ENCODE measurements at regions not wholly inside any gene's neighbourhood (a gene's known extent, or its start where the extent isn't known, plus 50 kb on each side); places are given as distances from the start of the nearest gene placed in this dataset.

DNA sequence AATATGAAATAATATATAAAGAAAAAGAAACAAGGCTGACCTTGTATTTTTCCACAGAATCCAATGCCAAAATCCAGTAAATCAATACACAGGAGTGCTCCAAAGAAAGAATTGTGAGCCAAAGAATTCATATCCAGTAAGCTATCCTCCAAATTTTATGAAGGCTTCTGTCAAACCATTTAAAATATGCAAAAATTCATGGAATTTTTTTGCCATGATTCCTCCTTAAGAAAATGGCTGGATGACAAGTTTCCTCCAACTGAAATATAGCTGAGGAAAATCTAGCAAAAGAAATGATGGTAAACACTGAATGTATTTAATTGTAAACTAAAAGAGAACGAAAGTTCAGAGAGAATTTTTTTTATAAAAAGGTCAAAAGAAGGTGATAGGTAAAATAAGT lies 290.3 kb downstream of the UBE3D start:
- DNase-seq (ENCODE audit: low read depth), result no peak
- TF ChIP-seq, protein P1, sequence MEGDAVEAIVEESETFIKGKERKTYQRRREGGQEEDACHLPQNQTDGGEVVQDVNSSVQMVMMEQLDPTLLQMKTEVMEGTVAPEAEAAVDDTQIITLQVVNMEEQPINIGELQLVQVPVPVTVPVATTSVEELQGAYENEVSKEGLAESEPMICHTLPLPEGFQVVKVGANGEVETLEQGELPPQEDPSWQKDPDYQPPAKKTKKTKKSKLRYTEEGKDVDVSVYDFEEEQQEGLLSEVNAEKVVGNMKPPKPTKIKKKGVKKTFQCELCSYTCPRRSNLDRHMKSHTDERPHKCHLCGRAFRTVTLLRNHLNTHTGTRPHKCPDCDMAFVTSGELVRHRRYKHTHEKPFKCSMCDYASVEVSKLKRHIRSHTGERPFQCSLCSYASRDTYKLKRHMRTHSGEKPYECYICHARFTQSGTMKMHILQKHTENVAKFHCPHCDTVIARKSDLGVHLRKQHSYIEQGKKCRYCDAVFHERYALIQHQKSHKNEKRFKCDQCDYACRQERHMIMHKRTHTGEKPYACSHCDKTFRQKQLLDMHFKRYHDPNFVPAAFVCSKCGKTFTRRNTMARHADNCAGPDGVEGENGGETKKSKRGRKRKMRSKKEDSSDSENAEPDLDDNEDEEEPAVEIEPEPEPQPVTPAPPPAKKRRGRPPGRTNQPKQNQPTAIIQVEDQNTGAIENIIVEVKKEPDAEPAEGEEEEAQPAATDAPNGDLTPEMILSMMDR (IDR thresholded peaks at IDR 0.05; ENCODE audit: low read length, missing control alignments), result no peak
- H3K4me3 ChIP-seq (replicated peaks; ENCODE audit: low read depth, low read length), result no peak overlapping the region

DNA sequence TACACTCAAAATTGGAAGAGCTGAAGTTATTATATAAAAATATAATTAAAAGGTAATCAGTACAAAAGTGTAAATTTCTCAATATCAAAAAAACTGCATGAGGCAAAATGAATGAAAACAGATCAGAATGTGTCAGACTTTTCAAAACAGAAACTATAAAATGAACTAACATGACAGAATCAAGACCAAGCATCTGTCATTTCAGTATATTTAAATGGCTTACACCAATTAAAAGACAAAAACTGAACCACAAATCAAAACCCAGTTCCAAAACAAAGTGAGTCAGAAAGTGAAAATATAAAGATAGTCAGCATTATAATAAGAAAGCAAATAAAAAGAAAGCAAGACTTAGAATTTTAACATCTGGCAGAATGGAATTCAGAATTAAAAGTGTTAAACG lies 289.7 kb downstream of the UBE3D start:
- no peak overlapping the region for H3K4me3 ChIP-seq (replicated peaks; ENCODE audit: low read depth, low read length)
- DNase-seq (ENCODE audit: low read depth), result no peak
- TF ChIP-seq, protein P1 (IDR thresholded peaks at IDR 0.05; ENCODE audit: low read length, missing control alignments), result no peak

DNA sequence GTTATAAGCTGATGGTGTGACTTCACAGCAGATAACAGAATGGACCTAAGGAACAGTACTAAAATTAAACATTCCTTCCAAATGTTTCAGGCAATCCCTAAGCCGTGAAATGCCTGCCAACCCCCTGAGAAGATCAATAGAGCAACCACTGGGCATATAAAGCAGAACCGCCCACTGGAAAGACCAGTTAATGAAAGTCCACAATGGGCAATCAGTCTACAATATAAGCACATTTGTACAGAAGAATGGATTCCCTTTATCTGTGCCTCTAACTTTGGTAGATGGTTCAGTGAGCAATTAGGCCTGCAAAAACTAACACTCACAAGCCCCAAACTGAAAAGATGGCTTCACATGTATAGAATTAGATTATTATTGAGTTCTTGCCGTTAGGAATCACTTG lies 286.6 kb downstream of the UBE3D start:
- no peak overlapping the region for H3K4me3 ChIP-seq (replicated peaks; ENCODE audit: low read depth, low read length)
- TF ChIP-seq, protein P1 (IDR thresholded peaks at IDR 0.05; ENCODE audit: low read length, missing control alignments), result no peak
- DNase-seq (ENCODE audit: low read depth), result no peak

DNA sequence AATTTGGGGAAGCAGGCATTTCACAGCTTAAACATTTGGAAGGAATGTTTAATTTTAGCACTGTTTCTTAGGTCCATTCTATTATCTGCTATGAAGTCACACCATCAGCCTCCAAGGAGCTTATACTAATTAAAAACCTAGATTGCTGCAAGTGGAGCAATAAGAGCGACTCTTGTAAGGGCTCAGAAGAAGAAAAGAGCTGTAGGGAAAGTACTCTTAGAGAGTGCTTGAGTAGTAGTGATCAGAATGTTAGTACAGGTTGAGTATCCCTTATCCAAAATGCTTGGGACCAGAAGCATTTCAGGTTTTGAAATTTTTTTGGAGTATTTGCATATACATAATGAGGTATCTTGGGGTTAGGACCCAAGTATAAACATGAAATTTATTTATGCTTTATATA lies 285.3 kb downstream of the UBE3D start:
- H3K4me3 ChIP-seq (replicated peaks; ENCODE audit: low read depth, low read length), result no peak overlapping the region
- TF ChIP-seq, protein P1 (IDR thresholded peaks at IDR 0.05; ENCODE audit: low read length, missing control alignments), result no peak
- no peak for DNase-seq (ENCODE audit: low read depth)

DNA sequence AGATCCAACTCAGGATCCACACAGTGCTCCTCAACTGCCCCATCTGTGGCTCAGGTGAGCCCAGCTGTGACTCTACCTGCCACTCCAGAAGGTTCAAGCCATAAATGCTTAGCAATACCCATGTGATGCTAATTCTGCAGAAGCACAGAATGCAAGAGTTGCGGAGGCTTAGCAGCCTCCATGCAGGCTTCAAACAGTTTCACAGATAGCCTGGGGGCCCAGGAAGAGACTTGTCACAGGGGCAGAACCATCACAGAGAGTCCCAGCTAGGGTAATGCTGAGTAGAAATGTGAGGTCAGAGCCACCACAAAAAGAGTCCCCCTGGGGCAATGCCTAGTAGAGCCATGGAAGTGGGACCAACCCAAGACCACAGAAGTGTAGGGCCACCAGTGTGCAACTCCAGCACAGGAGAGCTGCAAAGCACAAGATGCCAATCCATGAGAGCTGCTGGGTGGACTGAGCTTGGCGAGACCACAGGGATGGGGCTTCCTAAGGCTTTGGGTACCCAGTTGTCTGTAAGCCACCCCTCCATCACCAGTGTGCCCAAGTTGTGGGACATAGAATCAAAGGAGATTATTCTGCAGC lies 283.9 kb downstream of the UBE3D start:
- TF ChIP-seq, protein P1 (IDR thresholded peaks at IDR 0.05; ENCODE audit: low read length, missing control alignments), result no peak
- H3K4me3 ChIP-seq (replicated peaks; ENCODE audit: low read depth, low read length), result no peak overlapping the region
- DNase-seq (ENCODE audit: low read depth), result no peak

DNA sequence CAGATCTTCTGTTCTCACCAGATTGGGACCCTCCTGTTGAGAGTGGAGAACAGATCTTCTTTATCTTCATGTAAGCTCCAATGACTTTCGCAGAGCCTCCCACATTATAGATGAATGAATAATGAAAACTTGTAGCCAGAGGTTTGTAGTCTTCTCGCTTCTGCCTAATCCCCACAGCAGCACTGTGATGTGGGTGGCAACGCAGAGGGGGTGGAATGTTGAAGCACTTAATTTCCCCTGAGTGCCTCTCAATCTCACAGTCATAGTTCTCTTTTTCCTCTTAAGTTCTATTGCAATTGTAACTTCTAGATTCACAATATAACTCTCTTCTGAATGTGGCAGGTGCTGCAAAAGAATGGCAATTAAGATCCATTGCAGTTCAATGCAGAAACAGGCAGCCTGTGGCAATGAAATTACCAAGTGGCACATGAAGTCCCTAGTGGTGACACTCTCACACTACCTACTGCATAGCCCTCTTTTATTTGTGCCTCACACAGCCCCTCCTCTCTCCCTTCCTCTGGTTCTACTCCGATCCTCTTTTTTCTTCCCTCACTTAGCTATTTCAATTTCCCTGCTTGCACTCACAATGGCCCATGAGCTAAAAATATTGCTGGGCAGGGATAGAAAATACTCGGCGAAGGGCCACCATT lies 281.9 kb downstream of the UBE3D start:
- TF ChIP-seq, protein P1 (IDR thresholded peaks at IDR 0.05; ENCODE audit: low read length, missing control alignments), result no peak
- no peak for DNase-seq (ENCODE audit: low read depth)
- H3K4me3 ChIP-seq (replicated peaks; ENCODE audit: low read depth, low read length), result no peak overlapping the region

DNA sequence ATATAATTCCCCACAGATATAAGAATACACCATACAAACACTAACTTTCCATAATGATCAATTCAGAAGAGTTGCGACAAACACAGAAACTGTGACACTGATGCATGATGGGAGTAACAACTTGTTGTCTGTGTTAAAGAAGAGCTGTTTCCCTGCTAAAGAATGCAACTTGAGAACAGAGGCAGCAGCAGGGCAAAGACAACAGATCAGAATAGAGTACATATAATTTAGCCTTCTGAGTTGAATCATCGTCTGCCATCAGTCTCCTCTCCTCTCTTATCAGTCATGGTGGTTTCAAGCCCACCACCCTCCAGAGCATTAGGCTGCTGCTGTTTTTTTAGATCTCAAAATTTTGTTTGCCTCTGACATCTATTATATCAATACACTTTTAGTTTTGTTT lies 280.4 kb downstream of the UBE3D start:
- no peak for DNase-seq (ENCODE audit: low read depth)
- TF ChIP-seq, protein P1 (IDR thresholded peaks at IDR 0.05; ENCODE audit: low read length, missing control alignments), result no peak
- no peak overlapping the region for H3K4me3 ChIP-seq (replicated peaks; ENCODE audit: low read depth, low read length)
